HUES48 (cell line): ENCODE measurements at regions not wholly inside any gene's neighbourhood (a gene's known extent, or its start where the extent isn't known, plus 50 kb on each side); places are given as distances from the start of the nearest gene placed in this dataset.

Experiments
- H3K27ac ChIP-seq: one replicate; pipeline ENCODE4 v1.7.0; 2013; ENCODE audit warnings: low read depth, low read length, inconsistent platforms
- H3K27me3 ChIP-seq: 2 replicates; pipeline ENCODE4 v1.6.1; 2013; ENCODE audit warnings: mild to moderate bottlenecking, low read length; ENCODE audit not compliant: control insufficient read depth, insufficient read depth
- H3K36me3 ChIP-seq: 2 replicates; pipeline ENCODE4 v1.6.1; 2013; ENCODE audit warnings: low read length; ENCODE audit not compliant: control insufficient read depth, insufficient read depth
- H3K4me1 ChIP-seq: 2 replicates; pipeline ENCODE4 v1.6.1; 2013; ENCODE audit warnings: mild to moderate bottlenecking, low read length; ENCODE audit not compliant: control insufficient read depth, insufficient read depth
- H3K4me3 ChIP-seq: 2 replicates; pipeline ENCODE4 v1.5.1; 2013; ENCODE audit warnings: mild to moderate bottlenecking, low read depth, low read length
- H3K9ac ChIP-seq: 2 replicates; pipeline ENCODE4 v1.6.1; 2013; ENCODE audit warnings: mild to moderate bottlenecking, low read depth, low read length, moderate library complexity
- H3K9me3 ChIP-seq: 2 replicates; pipeline ENCODE4 v1.6.1; 2013; ENCODE audit warnings: low read length; ENCODE audit not compliant: control insufficient read depth, insufficient read depth

GRCh38 chr7:69269806-69270205 is 328.5 kb upstream of the AUTS2 start:
- Histone ChIP-seq H3K9me3 (0 out of 2 replicates have a peak, but pooled peaks cover 3% of the 10 kb centered on the region), H3K27me3 (no peaks in the 10 kb centered on the region), H3K9ac (no peak overlapping the region), H3K4me1 (no peaks in the 10 kb centered on the region), H3K36me3 (no peaks in the 10 kb centered on the region), H3K4me3 (no peak overlapping the region), H3K27ac (no peak overlapping the region)

GRCh38 chr7:69272101-69272500 is 326.2 kb upstream of the AUTS2 start:
- Histone ChIP-seq H3K4me1 (no peaks in the 10 kb centered on the region), H3K27me3 (no peaks in the 10 kb centered on the region), H3K36me3 (no peaks in the 10 kb centered on the region), H3K4me3 (no peak overlapping the region), H3K9ac (no peak overlapping the region), H3K27ac (no peak overlapping the region), H3K9me3 (0 out of 2 replicates have a peak, but pooled peaks cover 3% of the 10 kb centered on the region)

GRCh38 chr7:69276011-69276729 is 322.1 kb upstream of the AUTS2 start:
- Histone ChIP-seq H3K4me3 (no peak overlapping the region), H3K9me3 (peaks cover 5% of the 10 kb centered on the region; the same call in 1 of the 2 replicates), H3K4me1 (no peaks in the 10 kb centered on the region), H3K27me3 (no peaks in the 10 kb centered on the region), H3K9ac (no peak overlapping the region), H3K27ac (no peak overlapping the region), H3K36me3 (no peaks in the 10 kb centered on the region)

GRCh38 chr7:69277366-69277765 is 320.9 kb upstream of the AUTS2 start:
- no peaks in the 10 kb centered on the region for H3K27me3 ChIP-seq

GRCh38 chr7:69282946-69283345 is 315.3 kb upstream of the AUTS2 start:
- Histone ChIP-seq H3K36me3 (no peaks in the 10 kb centered on the region), H3K9me3 (peaks cover 2% of the 10 kb centered on the region; the same call in 1 of the 2 replicates), H3K4me1 (no peaks in the 10 kb centered on the region), H3K27me3 (no peaks in the 10 kb centered on the region), H3K27ac (no peak overlapping the region), H3K4me3 (no peak overlapping the region), H3K9ac (no peak overlapping the region)

More at GRCh38 chr7:69277366-69277765, 320.9 kb upstream of the AUTS2 start:
- Histone ChIP-seq H3K9me3 (peaks cover 5% of the 10 kb centered on the region; the same call in 1 of the 2 replicates), H3K9ac (no peak overlapping the region), H3K27ac (no peak overlapping the region), H3K4me3 (no peak overlapping the region), H3K36me3 (no peaks in the 10 kb centered on the region), H3K4me1 (no peaks in the 10 kb centered on the region)

GRCh38 chr7:69283421-69283820 is 314.9 kb upstream of the AUTS2 start:
- Histone ChIP-seq H3K27me3 (no peaks in the 10 kb centered on the region), H3K9ac (no peak overlapping the region), H3K4me3 (no peak overlapping the region), H3K36me3 (no peaks in the 10 kb centered on the region), H3K4me1 (no peaks in the 10 kb centered on the region), H3K27ac (no peak overlapping the region), H3K9me3 (peaks cover 2% of the 10 kb centered on the region; the same call in 1 of the 2 replicates)

- Histone ChIP-seq H3K9me3 (peaks cover under 1% of the 10 kb centered on the region; the same call in 1 of the 2 replicates), H3K9ac (no peak overlapping the region), H3K4me1 (no peaks in the 10 kb centered on the region), H3K27me3 (no peaks in the 10 kb centered on the region), H3K4me3 (no peak overlapping the region), H3K36me3 (no peaks in the 10 kb centered on the region), H3K27ac (no peak overlapping the region)
These were observed 312.4 kb upstream of the AUTS2 start for GRCh38 chr7:69285854-69286253.

- Histone ChIP-seq H3K9ac (no peak overlapping the region), H3K9me3 (no peaks in the 10 kb centered on the region), H3K27ac (no peak overlapping the region), H3K36me3 (no peaks in the 10 kb centered on the region), H3K4me3 (no peak overlapping the region), H3K4me1 (no peaks in the 10 kb centered on the region), H3K27me3 (no peaks in the 10 kb centered on the region)
These were observed 302.3 kb upstream of the AUTS2 start for GRCh38 chr7:69295977-69296376.

GRCh38 chr7:69301253-69301652 is 297.0 kb upstream of the AUTS2 start:
- no peaks in the 10 kb centered on the region for H3K36me3 ChIP-seq
- H3K9me3 ChIP-seq, result no peaks in the 10 kb centered on the region
- no peak overlapping the region for H3K9ac ChIP-seq
- H3K4me1 ChIP-seq, result no peaks in the 10 kb centered on the region
- no peaks in the 10 kb centered on the region for H3K27me3 ChIP-seq
- no peak overlapping the region for H3K4me3 ChIP-seq
- no peak overlapping the region for H3K27ac ChIP-seq

GRCh38 chr7:69309601-69310000 is 288.7 kb upstream of the AUTS2 start:
- Histone ChIP-seq H3K27me3 (no peaks in the 10 kb centered on the region), H3K9ac (no peak overlapping the region), H3K9me3 (no peaks in the 10 kb centered on the region; the same call in 1 of the 2 replicates), H3K4me1 (no peaks in the 10 kb centered on the region), H3K27ac (no peak overlapping the region), H3K36me3 (no peaks in the 10 kb centered on the region), H3K4me3 (no peak overlapping the region)

- no peaks in the 10 kb centered on the region for H3K4me1 ChIP-seq
- no peak overlapping the region for H3K27ac ChIP-seq
- H3K4me3 ChIP-seq, result no peak overlapping the region
- H3K27me3 ChIP-seq, result no peaks in the 10 kb centered on the region
- H3K36me3 ChIP-seq, result no peaks in the 10 kb centered on the region
- H3K9me3 ChIP-seq, result no peaks in the 10 kb centered on the region; the same call in 1 of the 2 replicates
- no peak overlapping the region for H3K9ac ChIP-seq
These were observed 286.8 kb upstream of the AUTS2 start for GRCh38 chr7:69311489-69311888.
